AG10803 (cell line): ENCODE measurements at regions not wholly inside any gene's neighbourhood (a gene's known extent, or its start where the extent isn't known, plus 50 kb on each side); places are given as distances from the start of the nearest gene placed in this dataset.
A peak's percentile ranks its signal among the peaks of the same experiment; 100 is the strongest.

Experiments
- DNase-seq: peaks from one replicate; pipeline ENCODE4 v3.0.0; 2010; ENCODE audit warnings: low read depth
- H3K4me3 ChIP-seq: 2 replicates; pipeline ENCODE4 v1.5.1; 2011; ENCODE audit warnings: mild to moderate bottlenecking, low read length, control low read depth
- TF ChIP-seq, protein P1 (sequence below): conservative IDR thresholded peaks from 2 replicates; pipeline ENCODE4 v1.5.1; 2011; ENCODE audit warnings: mild to moderate bottlenecking, low read length, control low read depth, inconsistent platforms

- H3K4me3 ChIP-seq = no peak overlapping the region
- TF ChIP-seq, protein P1, sequence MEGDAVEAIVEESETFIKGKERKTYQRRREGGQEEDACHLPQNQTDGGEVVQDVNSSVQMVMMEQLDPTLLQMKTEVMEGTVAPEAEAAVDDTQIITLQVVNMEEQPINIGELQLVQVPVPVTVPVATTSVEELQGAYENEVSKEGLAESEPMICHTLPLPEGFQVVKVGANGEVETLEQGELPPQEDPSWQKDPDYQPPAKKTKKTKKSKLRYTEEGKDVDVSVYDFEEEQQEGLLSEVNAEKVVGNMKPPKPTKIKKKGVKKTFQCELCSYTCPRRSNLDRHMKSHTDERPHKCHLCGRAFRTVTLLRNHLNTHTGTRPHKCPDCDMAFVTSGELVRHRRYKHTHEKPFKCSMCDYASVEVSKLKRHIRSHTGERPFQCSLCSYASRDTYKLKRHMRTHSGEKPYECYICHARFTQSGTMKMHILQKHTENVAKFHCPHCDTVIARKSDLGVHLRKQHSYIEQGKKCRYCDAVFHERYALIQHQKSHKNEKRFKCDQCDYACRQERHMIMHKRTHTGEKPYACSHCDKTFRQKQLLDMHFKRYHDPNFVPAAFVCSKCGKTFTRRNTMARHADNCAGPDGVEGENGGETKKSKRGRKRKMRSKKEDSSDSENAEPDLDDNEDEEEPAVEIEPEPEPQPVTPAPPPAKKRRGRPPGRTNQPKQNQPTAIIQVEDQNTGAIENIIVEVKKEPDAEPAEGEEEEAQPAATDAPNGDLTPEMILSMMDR = no peak
- no peak for DNase-seq
These were observed 86.8 kb upstream of the SCEL start for GRCh38 chr13:77448689-77449088.

DNA sequence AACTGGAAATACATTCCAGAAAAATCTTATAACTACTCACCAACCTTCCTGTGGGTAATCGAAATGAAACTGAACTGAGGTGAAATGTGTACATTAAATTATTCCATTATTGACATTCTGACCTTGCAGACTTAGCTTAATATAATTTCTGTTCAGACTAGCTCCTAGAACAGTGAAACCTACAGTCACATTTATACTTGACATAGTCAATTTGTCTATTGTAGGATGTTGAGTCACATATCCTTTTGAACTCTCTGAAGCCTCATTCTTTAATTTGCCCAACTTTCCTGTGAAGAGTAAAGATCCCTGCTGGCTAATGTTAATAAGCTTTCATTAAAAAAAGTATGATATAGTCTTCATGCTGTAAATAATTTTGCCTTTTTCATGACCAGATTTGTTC is 92.0 kb upstream of the SCEL start:
- no peak overlapping the region for H3K4me3 ChIP-seq
- no peak for DNase-seq
- TF ChIP-seq, protein P1 = no peak

DNA sequence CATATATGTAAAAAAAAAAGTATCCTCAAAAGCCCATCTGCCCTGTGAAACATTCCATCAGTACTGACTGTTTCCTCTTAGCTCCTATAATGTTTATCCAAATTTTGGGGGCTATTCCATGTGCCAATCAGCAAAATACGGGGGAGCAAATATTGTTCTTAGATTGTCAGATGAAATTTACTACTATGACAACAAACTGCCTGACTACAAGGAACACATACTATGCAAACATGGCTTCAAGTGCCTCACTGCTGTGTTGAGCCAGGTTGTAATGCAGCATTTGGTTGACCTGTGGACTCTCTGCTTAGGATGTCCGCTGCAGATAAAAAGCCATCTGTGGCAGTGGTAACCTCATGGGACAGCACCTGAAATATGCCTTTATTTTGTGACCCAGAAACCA is 98.2 kb upstream of the SCEL start:
- no peak overlapping the region for H3K4me3 ChIP-seq
- no peak for DNase-seq
- TF ChIP-seq, protein P1 = no peak

DNA sequence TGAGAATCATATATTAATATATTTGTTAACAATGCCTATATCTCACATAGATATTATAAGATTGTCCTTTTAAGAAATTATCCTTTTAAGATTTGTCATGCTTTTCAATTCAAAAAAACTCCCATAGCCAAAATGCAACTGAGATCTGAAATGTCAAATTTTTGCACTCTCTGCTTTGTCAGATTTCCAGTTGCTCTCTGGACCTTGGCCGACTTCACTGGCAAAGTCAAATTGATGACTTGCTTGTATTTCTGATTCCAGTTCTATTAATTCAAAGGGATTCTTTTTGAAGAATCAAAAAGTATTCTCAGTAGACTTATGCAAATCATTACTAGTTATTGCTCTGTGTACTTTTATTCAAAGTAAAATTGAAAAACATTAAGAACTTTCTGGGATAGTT is 101.2 kb upstream of the SCEL start:
- TF ChIP-seq, protein P1 = no peak
- H3K4me3 ChIP-seq = no peak overlapping the region
- no peak for DNase-seq

DNA sequence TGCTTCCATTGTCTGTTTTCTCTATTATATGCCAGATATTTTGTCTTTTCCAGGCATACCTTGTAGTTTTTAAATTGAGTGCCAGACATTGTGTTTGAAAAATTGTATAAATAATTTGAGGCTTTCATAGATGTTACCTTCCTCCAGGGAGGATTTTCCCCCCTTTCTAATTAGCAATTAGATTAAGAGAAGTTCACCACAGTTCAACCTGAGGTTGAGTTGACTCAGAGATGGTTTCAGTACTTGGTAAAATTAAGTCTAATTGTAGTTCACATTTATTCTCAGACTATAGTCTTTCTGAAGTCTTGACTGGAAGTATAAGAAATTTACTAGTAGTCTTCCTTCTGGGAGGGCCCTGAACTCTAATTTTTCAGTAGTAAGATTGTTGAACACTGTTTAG is 104.1 kb upstream of the SCEL start:
- H3K4me3 ChIP-seq = no peak overlapping the region
- TF ChIP-seq, protein P1 = no peak
- no peak for DNase-seq

- TF ChIP-seq, protein P1 = no peak
- H3K4me3 ChIP-seq = no peak overlapping the region
- no peak for DNase-seq
These were observed 103.6 kb upstream of the MYCBP2 start for GRCh38 chr13:77430377-77430951.

GRCh38 chr13:77429320-77430142 is 102.6 kb upstream of the MYCBP2 start:
- no peak overlapping the region for H3K4me3 ChIP-seq
- TF ChIP-seq, protein P1 = no peak
- peak; percentile 16 for DNase-seq
